ENCODE measurements at regions not wholly inside any gene's neighbourhood (a gene's known extent, or its start where the extent isn't known, plus 50 kb on each side); places are given as distances from the start of the nearest gene placed in this dataset.

- Mint-ChIP-seq H3K9me3 (no peaks in the 10 kb centered on the region), H3K4me3 (no peak overlapping the region), H3K27ac (no peak overlapping the region), H3K36me3 (ENCODE audit: low read depth) (no peaks in the 10 kb centered on the region), H3K27me3 (peaks cover 21% of the 10 kb centered on the region), H3K4me1 (ENCODE audit: low read depth) (no peaks in the 10 kb centered on the region)
- DNase-seq (no peak), ATAC-seq (no peak)
- ChIA-PET CTCF (no interaction called here), POLR2A (no interaction called here)
- no peak for TF ChIP-seq CTCF (IDR thresholded peaks at IDR 0.05)
- intact Hi-C loops (cut with micrococcal nuclease) = no loop called here
Measured at GRCh38 chr12:45102818-45103217, 51.9 kb upstream of the DBX2 start.

DNA sequence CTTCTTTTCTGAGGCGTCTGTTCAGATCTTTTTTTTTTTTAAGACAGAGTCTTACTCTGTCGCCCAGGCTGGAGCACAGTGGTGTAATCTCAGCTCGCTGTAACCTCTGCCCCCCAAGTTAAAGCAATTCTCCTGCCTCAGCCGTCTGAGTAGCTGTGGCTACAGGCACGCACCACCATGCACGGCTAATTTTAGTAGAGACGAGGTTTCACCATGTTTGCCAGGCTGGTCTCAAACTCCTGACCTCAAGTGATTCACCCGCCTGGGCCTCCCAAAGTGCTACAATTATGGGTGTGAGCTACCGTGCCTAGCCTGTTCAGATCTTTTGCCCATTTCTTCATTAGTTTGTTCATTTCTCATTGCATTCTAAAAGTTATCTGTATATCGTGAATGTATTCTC, 55.1 kb upstream of the DBX2 start:
- POLR2A ChIA-PET = no interaction called here
- H3K9me3 Mint-ChIP-seq = peaks cover 2% of the 10 kb centered on the region
- H3K27me3 Mint-ChIP-seq = peaks cover 14% of the 10 kb centered on the region
- H3K36me3 Mint-ChIP-seq (ENCODE audit: low read depth) = no peaks in the 10 kb centered on the region
- H3K27ac Mint-ChIP-seq = no peak overlapping the region
- intact Hi-C loops (cut with micrococcal nuclease) = no loop called here
- H3K4me3 Mint-ChIP-seq = no peak overlapping the region
- H3K4me1 Mint-ChIP-seq (ENCODE audit: low read depth) = no peaks in the 10 kb centered on the region
- TF ChIP-seq CTCF (IDR thresholded peaks at IDR 0.05) = no peak
- DNase-seq (no peak), ATAC-seq (no peak)
- CTCF ChIA-PET = no interaction called here

DNA sequence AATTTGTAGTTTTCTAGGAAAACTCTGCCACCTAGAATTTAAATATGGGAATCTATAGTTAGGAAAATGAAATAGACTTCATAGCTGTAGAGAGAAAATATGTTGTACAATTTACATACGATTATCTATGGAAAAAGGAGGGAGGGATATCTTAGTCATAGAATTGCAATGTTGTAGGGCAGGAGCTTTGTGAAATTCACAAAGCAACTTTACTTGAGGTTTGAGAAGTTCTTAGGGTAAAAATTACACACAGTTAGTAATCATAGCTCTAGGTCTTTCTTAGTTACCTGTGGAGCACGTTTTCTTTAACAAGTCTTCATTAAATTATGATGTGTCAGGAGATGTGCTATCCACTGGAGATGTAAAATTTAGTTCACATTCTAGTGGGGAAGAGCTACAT, 61.4 kb upstream of the DBX2 start:
- TF ChIP-seq CTCF (IDR thresholded peaks at IDR 0.05) = no peak
- CTCF ChIA-PET = no interaction called here
- intact Hi-C loops (cut with micrococcal nuclease) = no loop called here
- peaks cover 9% of the 10 kb centered on the region for H3K27me3 Mint-ChIP-seq
- no peak overlapping the region for H3K4me3 Mint-ChIP-seq
- DNase-seq = no peak
- POLR2A ChIA-PET = interaction anchor here (0.7 kb wide), 1 partner anchor 62 kb away, joined by 3 read pairs; no protein-coding TSS in a partner anchor
- H3K27ac Mint-ChIP-seq = no peak overlapping the region
- no peaks in the 10 kb centered on the region for H3K4me1 Mint-ChIP-seq (ENCODE audit: low read depth)
- H3K9me3 Mint-ChIP-seq = peaks cover 2% of the 10 kb centered on the region
- no peak for ATAC-seq
- no peaks in the 10 kb centered on the region for H3K36me3 Mint-ChIP-seq (ENCODE audit: low read depth)

GRCh38 chr12:45121224-45121623, 70.3 kb upstream of the DBX2 start:
- H3K4me1 Mint-ChIP-seq (ENCODE audit: low read depth) = no peaks in the 10 kb centered on the region
- peaks cover 2% of the 10 kb centered on the region for H3K27me3 Mint-ChIP-seq
- ChIA-PET CTCF (interaction anchor here (0.9 kb wide), 1 partner anchor 11 kb away, joined by 5 read pairs; no protein-coding TSS in a partner anchor), POLR2A (no interaction called here)
- no peak overlapping the region for H3K4me3 Mint-ChIP-seq
- no peaks in the 10 kb centered on the region for H3K9me3 Mint-ChIP-seq
- no peak for ATAC-seq
- TF ChIP-seq CTCF (IDR thresholded peaks at IDR 0.05) = no peak
- intact Hi-C loops (cut with micrococcal nuclease) = no loop called here
- DNase-seq = no peak
- no peaks in the 10 kb centered on the region for H3K36me3 Mint-ChIP-seq (ENCODE audit: low read depth)
- H3K27ac Mint-ChIP-seq = no peak overlapping the region

GRCh38 chr12:45122768-45123380, 72.0 kb upstream of the DBX2 start:
- no peaks in the 10 kb centered on the region for H3K36me3 Mint-ChIP-seq (ENCODE audit: low read depth)
- ATAC-seq = no peak
- no peaks in the 10 kb centered on the region for H3K9me3 Mint-ChIP-seq
- no peak overlapping the region for H3K27ac Mint-ChIP-seq
- no peak for DNase-seq
- CTCF ChIA-PET = no interaction called here
- no peaks in the 10 kb centered on the region for H3K4me1 Mint-ChIP-seq (ENCODE audit: low read depth)
- no peak overlapping the region for H3K4me3 Mint-ChIP-seq
- TF ChIP-seq CTCF (IDR thresholded peaks at IDR 0.05) = no peak
- H3K27me3 Mint-ChIP-seq = peaks cover 1% of the 10 kb centered on the region
- POLR2A ChIA-PET = no interaction called here
- intact Hi-C loops (cut with micrococcal nuclease) = no loop called here
